AG04450 (cell line): ENCODE measurements at regions not wholly inside any gene's neighbourhood (a gene's known extent, or its start where the extent isn't known, plus 50 kb on each side); places are given as distances from the start of the nearest gene placed in this dataset.

ENCODE experiments used
- CTCF ChIA-PET: fragments of 300-600, 350-600 bp; formaldehyde crosslinking; extraction: SDS; loops from one replicate; lab custom pipeline; 2022; ENCODE audit warnings: antibody characterized with exemption, inconsistent platforms; lab: Charles Lee
- POLR2A ChIA-PET: fragments of 350-600 bp; formaldehyde crosslinking; extraction: SDS; loops from one replicate; lab custom pipeline; 2021; ENCODE audit warnings: antibody characterized with exemption, inconsistent platforms; lab: Yijun Ruan, JAX
- DNase-seq: peaks from one replicate; pipeline ENCODE4 v3.0.0-alpha.2; 2011; ENCODE audit warnings: low read depth, low spot score
- H3K27ac ChIP-seq: one replicate; pipeline ENCODE4 v1.5.1; 2012; ENCODE audit warnings: low read depth, low read length, control low read depth
- H3K27me3 ChIP-seq: one replicate; pipeline ENCODE4 v1.6.0; 2012; ENCODE audit warnings: low read length; ENCODE audit not compliant: control insufficient read depth, insufficient read depth
- H3K4me3 ChIP-seq: 2 replicates; pipeline ENCODE4 v1.5.1; 2011; ENCODE audit warnings: mild to moderate bottlenecking, low read depth, low read length, control low read depth
- H3K9me3 ChIP-seq: 2 replicates; pipeline ENCODE4 v1.5.1; 2012; ENCODE audit warnings: low read length; ENCODE audit not compliant: control insufficient read depth, insufficient read depth
- CTCF ChIP-seq: IDR thresholded peaks from 2 replicates; pipeline ENCODE4 v1.5.1; 2011; ENCODE audit warnings: low read depth, low read length, control low read depth, inconsistent platforms

DNA sequence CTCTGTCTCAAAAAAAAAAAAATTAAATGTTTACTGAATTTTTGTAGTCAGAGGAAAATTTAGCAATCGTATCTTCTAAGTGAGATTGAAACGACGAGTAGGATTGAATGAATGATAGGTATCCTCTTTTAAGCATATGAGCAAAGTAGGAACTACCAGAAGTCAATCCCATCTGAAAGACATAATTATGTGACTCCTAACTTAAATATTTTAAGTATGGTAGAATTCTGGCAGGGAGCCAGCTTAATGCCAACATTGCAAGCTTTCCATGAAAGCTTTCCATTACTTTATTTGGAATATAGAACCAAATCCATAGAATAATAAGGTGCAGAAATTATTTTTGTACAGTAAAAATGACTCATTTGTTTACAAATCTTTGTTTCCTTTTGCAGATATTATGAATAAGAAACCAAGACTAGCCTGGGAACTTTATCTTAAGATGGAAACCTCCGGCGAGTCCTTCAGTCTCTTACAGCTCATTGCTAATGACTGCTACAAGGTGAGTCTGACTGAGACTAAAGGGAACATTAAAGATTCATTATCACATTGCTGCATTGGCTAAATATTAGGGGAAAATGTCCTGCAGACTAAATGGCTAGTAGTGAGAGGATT, 50.2 kb upstream of the UBN2 start:
- Histone ChIP-seq H3K9me3 (no peaks in the 10 kb centered on the region; the same call in 1 of the 2 replicates), H3K4me3 (no peak overlapping the region), H3K27ac (no peak overlapping the region), H3K27me3 (no peaks in the 10 kb centered on the region)
- no peak for TF ChIP-seq CTCF
- POLR2A ChIA-PET, result no interaction called here
- DNase-seq, result no peak
- CTCF ChIA-PET, result interaction anchor here (0.6 kb wide), 1 partner anchor 12 kb away, joined by 3 read pairs; no protein-coding TSS in a partner anchor
